HCT116 (cell line): ENCODE measurements at regions not wholly inside any gene's neighbourhood (a gene's known extent, or its start where the extent isn't known, plus 50 kb on each side); places are given as distances from the start of the nearest gene placed in this dataset.

Experiments used
- ATAC-seq: fragments of 200-7000 bp; cut with Tn5 transposase; 2 replicates; pipeline ENCODE4 v1.9.1; 2020; ENCODE audit warnings: mild to moderate bottlenecking, moderate library complexity
- BruUV-seq: library from RNA; stranded (reverse); fragments of 400-500 nt; replicated peaks from 2 replicates; lab custom pipeline; 2021; lab: Mats Ljungman, UMichigan
- CTCF ChIA-PET: fragments of 300-600 bp; sonication (Branson Sonifier 250); formaldehyde crosslinking; loops from one replicate; lab custom pipeline; 2021; ENCODE audit warnings: antibody characterized with exemption; lab: Charles Lee
- POLR2A ChIA-PET: fragments of 300-600, 350-600 bp; sonication (Branson Sonifier 250); formaldehyde crosslinking; loops from one replicate; lab custom pipeline; 2021; ENCODE audit warnings: antibody characterized with exemption; lab: Charles Lee
- RAD21 ChIA-PET, 2 experiments: fragments of 300-600 bp; sonication (Branson Sonifier 250); formaldehyde crosslinking; loops; one replicate each; lab custom pipeline; 2023; ENCODE audit warnings: low total read pairs in 2 of 2; ENCODE audit not compliant: uncharacterized antibody in 2 of 2, unreplicated experiment in 2 of 2, low non-redundant PET in 1 of 2; lab: Charles Lee
- DNase-seq: peaks from one replicate; pipeline ENCODE4 v3.0.0-alpha.2; 2010; ENCODE audit warnings: low read depth, low spot score
- H2AFZ ChIP-seq: fragments of 200-600 bp; shearing (Covaris generic), sonication (generic); 2 replicates; pipeline ENCODE4 v1.6.1; 2017; ENCODE audit warnings: low read depth, mixed run types, mixed read lengths, antibody characterized with exemption, low read length; ENCODE audit not compliant: poor library complexity, severe bottlenecking
- H3K27ac ChIP-seq: 2 replicates; pipeline ENCODE4 v1.5.1; 2012; ENCODE audit warnings: low read depth, low read length
- H3K27me3 ChIP-seq: fragments of 200-600 bp; sonication (generic); 2 replicates; pipeline ENCODE4 v1.6.1; 2016; ENCODE audit warnings: mixed run types, low read length, mixed read lengths; ENCODE audit not compliant: insufficient read depth
- H3K36me3 ChIP-seq, 2 experiments: fragments of 200-500 bp in 1 of 2; fragments of 200-600 bp in 1 of 2; sonication (Bioruptor generic) in 1 of 2; sonication (generic) in 1 of 2; 2 replicates each; pipeline versions ENCODE4 v1.5.1 to v1.6.1; 2014 to 2016; ENCODE audit warnings: low read length in 2 of 2, inconsistent platforms in 1 of 2, mixed read lengths in 1 of 2, mixed run types in 1 of 2; ENCODE audit not compliant: insufficient read depth in 2 of 2, control insufficient read depth in 1 of 2
- H3K4me1 ChIP-seq, 2 experiments: fragments of 200-600 bp in 1 of 2; sonication (generic) in 1 of 2; 2 replicates each; pipeline versions ENCODE4 v1.5.1 to v1.6.1; 2012 to 2017; ENCODE audit warnings: low read length in 2 of 2, inconsistent platforms in 1 of 2, mild to moderate bottlenecking in 1 of 2, mixed read lengths in 1 of 2, mixed run types in 1 of 2, moderate library complexity in 1 of 2; ENCODE audit not compliant: insufficient read depth in 2 of 2, control insufficient read depth in 1 of 2
- H3K4me2 ChIP-seq: fragments of 200-600 bp; sonication (generic); 2 replicates; pipeline ENCODE4 v1.6.1; 2017; ENCODE audit warnings: mixed run types, low read length, mixed read lengths
- H3K4me3 ChIP-seq, 2 experiments: fragments of 200-600 bp in 1 of 2; sonication (generic) in 1 of 2; replicated peaks in 1 of 2; 2 replicates each; pipeline ENCODE4 v1.5.1; 2011 to 2016; ENCODE audit warnings: low read length in 2 of 2, control low read depth in 1 of 2, low read depth in 1 of 2, mild to moderate bottlenecking in 1 of 2, mixed read lengths in 1 of 2, mixed run types in 1 of 2
- H3K79me2 ChIP-seq: fragments of 200-600 bp; sonication (generic); 2 replicates; pipeline ENCODE4 v1.6.1; 2017; ENCODE audit warnings: mild to moderate bottlenecking, mixed run types, low read length, moderate library complexity, mixed read lengths; ENCODE audit not compliant: insufficient read depth
- H3K9ac ChIP-seq: fragments of 200-600 bp; sonication (generic); 2 replicates; pipeline ENCODE4 v1.6.1; 2016; ENCODE audit warnings: low read length, mixed read lengths
- H3K9me2 ChIP-seq: fragments of 200-600 bp; sonication (generic), shearing (Covaris generic); 2 replicates; pipeline ENCODE4 v1.6.1; 2017; ENCODE audit warnings: mixed run types, mild to moderate bottlenecking, moderate library complexity; ENCODE audit not compliant: insufficient read depth
- H3K9me3 ChIP-seq, 2 experiments: fragments of 200-500 bp in 1 of 2; fragments of 200-600 bp in 1 of 2; sonication (Bioruptor generic) in 1 of 2; sonication (generic) in 1 of 2; 2 replicates each; pipeline ENCODE4 v1.6.1; 2014 to 2017; ENCODE audit warnings: low read length in 2 of 2, mixed read lengths in 2 of 2, inconsistent platforms in 1 of 2, low read depth in 1 of 2, mild to moderate bottlenecking in 1 of 2, mixed run types in 1 of 2, moderate library complexity in 1 of 2; ENCODE audit not compliant: control insufficient read depth in 1 of 2, insufficient read depth in 1 of 2
- H4K20me1 ChIP-seq: fragments of 200-600 bp; sonication (generic), shearing (Covaris generic); 2 replicates; pipeline ENCODE4 v1.6.1; 2017; ENCODE audit warnings: mixed run types, mild to moderate bottlenecking, moderate library complexity; ENCODE audit not compliant: insufficient read depth
- EGR1 ChIP-seq: IDR thresholded peaks from 2 replicates; pipeline ENCODE4 v1.6.1; 2012; ENCODE audit warnings: low read depth
- EZH2 ChIP-seq: fragments of 200-600 bp; sonication (generic); IDR thresholded peaks from 2 replicates; pipeline ENCODE4 v1.6.1; 2017; ENCODE audit warnings: antibody characterized with exemption, mixed run types
- EZH2phosphoT487 ChIP-seq: fragments of 200-600 bp; IDR thresholded peaks from 2 replicates; pipeline ENCODE4 v1.6.1; 2018; ENCODE audit warnings: antibody characterized with exemption, borderline replicate concordance
- JUND ChIP-seq: IDR thresholded peaks from 2 replicates; pipeline ENCODE4 v1.6.1; 2012
- POLR2A ChIP-seq: IDR thresholded peaks from 2 replicates; pipeline ENCODE4 v1.7.0; 2011; ENCODE audit warnings: borderline replicate concordance; ENCODE audit not compliant: insufficient read depth, insufficient read length; ENCODE audit errors: extremely low read depth
- POLR2AphosphoS5 ChIP-seq: IDR thresholded peaks from 2 replicates; pipeline ENCODE4 v1.6.1; 2011; ENCODE audit warnings: mild to moderate bottlenecking, low read depth, low read length, moderate library complexity
- SIN3A ChIP-seq: IDR thresholded peaks from 2 replicates; pipeline ENCODE4 v1.6.1; 2012; ENCODE audit warnings: low read depth
- SRF ChIP-seq: IDR thresholded peaks from 2 replicates; pipeline ENCODE4 v1.6.1; 2012; ENCODE audit warnings: low read depth
- YY1 ChIP-seq: IDR thresholded peaks from 2 replicates; pipeline ENCODE4 v1.6.1; 2011; ENCODE audit warnings: low read length, low read depth, moderate library complexity, mild to moderate bottlenecking; ENCODE audit not compliant: insufficient replicate concordance; ENCODE audit errors: extremely low read depth
- ZNF274 ChIP-seq: fragments of 200-500 bp; sonication (Bioruptor generic); IDR thresholded peaks from 2 replicates; pipeline ENCODE4 v1.6.1; 2014; ENCODE audit warnings: mild to moderate bottlenecking, low read depth, low read length, inconsistent platforms
- intact Hi-C: fragments of 100-400 bp; cut with micrococcal nuclease; formaldehyde crosslinking; loops from 2 replicates; pipeline ENCODE4 v1.10.0; 2022
- TF ChIP-seq, protein P1 (sequence below): IDR thresholded peaks from 2 replicates; pipeline ENCODE4 v1.6.1; 2012
- TF ChIP-seq, protein P2 (sequence below), 3 experiments: fragments of 200-600 bp in 1 of 3; sonication (generic) in 1 of 3; IDR thresholded peaks in 2 of 3; conservative IDR thresholded peaks in 1 of 3; 2 replicates each; pipeline ENCODE4 v1.5.1; 2012 to 2017; ENCODE audit warnings: low read depth in 2 of 3, low read length in 2 of 3, antibody characterized with exemption in 1 of 3, borderline replicate concordance in 1 of 3, control low read depth in 1 of 3, mild to moderate bottlenecking in 1 of 3, mixed read lengths in 1 of 3, mixed run types in 1 of 3, moderate library complexity in 1 of 3; ENCODE audit not compliant: insufficient read depth in 1 of 3
- TF ChIP-seq, protein P3 (sequence below): IDR thresholded peaks from 2 replicates; pipeline ENCODE4 v1.6.1; 2012; ENCODE audit warnings: low read depth
- TF ChIP-seq, protein P4 (sequence below): IDR thresholded peaks from 2 replicates; pipeline ENCODE4 v1.6.1; 2012
- TF ChIP-seq, protein P5 (sequence below): IDR thresholded peaks from 2 replicates; pipeline ENCODE4 v1.6.1; 2011; ENCODE audit warnings: mild to moderate bottlenecking, low read length, moderate library complexity; ENCODE audit not compliant: insufficient replicate concordance; ENCODE audit errors: extremely low read depth

DNA sequence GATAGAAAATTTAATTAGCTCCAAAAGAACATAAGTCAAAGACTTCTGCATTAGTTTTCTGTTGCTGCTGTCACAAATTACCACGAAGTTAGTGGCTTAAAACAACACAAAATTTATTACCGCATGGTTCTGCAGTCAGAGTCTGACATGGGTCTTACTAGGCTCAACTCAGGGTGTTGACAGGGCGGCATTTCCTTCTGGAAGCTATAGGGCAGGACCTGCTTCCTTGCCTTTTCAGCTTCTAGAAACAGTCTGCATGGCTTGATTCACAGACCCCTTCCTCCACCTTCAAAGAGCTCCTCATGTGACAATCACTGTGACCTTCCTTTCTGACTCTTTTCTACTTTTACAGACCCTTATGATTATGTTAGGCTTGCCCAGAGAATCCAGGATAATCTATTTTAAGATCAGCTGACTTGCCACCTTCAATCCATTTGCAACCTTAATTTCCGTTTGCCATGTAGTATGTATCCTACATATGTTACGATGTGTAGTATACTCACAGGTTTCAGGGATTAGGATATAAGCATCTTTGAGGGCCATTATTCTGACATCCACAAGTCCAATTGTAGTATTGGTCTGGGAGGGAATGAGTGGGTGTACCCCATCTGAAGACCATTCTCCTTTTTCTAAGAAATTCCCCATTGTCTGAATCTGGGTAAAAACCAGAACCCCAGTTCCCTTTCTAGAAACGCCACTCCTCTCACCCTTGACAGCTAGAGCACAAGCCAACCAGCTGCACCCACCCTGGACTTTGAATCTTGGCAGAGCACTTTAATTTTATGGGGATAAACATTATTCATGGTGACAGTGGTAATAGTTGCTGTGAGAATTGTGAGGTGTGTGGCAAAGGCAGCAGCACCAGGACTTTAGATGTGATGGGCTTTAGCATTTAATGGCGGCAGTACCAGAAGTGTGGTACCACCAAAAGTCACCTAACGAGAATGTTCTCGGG, 265.5 kb downstream of the KCNJ2 start:
- H3K27ac ChIP-seq: no peak overlapping the region
- no peak for TF ChIP-seq SRF
- no peak for TF ChIP-seq EZH2phosphoT487
- no peak for TF ChIP-seq POLR2AphosphoS5
- no peak for TF ChIP-seq EZH2
- TF ChIP-seq, protein P1, sequence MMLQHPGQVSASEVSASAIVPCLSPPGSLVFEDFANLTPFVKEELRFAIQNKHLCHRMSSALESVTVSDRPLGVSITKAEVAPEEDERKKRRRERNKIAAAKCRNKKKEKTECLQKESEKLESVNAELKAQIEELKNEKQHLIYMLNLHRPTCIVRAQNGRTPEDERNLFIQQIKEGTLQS: no peak
- TF ChIP-seq, protein P2, sequence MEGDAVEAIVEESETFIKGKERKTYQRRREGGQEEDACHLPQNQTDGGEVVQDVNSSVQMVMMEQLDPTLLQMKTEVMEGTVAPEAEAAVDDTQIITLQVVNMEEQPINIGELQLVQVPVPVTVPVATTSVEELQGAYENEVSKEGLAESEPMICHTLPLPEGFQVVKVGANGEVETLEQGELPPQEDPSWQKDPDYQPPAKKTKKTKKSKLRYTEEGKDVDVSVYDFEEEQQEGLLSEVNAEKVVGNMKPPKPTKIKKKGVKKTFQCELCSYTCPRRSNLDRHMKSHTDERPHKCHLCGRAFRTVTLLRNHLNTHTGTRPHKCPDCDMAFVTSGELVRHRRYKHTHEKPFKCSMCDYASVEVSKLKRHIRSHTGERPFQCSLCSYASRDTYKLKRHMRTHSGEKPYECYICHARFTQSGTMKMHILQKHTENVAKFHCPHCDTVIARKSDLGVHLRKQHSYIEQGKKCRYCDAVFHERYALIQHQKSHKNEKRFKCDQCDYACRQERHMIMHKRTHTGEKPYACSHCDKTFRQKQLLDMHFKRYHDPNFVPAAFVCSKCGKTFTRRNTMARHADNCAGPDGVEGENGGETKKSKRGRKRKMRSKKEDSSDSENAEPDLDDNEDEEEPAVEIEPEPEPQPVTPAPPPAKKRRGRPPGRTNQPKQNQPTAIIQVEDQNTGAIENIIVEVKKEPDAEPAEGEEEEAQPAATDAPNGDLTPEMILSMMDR (IDR thresholded peaks at IDR 0.05 in 2 of 3, conservative IDR thresholded peaks at IDR 0.05 in 1 of 3; ENCODE audit: borderline replicate concordance in 1 of 3, insufficient read depth in 1 of 3, low read depth in 2 of 3, low read length in 2 of 3): no peak
- no peak for TF ChIP-seq YY1
- TF ChIP-seq POLR2A: no peak
- no peak for TF ChIP-seq SIN3A
- TF ChIP-seq, protein P3, sequence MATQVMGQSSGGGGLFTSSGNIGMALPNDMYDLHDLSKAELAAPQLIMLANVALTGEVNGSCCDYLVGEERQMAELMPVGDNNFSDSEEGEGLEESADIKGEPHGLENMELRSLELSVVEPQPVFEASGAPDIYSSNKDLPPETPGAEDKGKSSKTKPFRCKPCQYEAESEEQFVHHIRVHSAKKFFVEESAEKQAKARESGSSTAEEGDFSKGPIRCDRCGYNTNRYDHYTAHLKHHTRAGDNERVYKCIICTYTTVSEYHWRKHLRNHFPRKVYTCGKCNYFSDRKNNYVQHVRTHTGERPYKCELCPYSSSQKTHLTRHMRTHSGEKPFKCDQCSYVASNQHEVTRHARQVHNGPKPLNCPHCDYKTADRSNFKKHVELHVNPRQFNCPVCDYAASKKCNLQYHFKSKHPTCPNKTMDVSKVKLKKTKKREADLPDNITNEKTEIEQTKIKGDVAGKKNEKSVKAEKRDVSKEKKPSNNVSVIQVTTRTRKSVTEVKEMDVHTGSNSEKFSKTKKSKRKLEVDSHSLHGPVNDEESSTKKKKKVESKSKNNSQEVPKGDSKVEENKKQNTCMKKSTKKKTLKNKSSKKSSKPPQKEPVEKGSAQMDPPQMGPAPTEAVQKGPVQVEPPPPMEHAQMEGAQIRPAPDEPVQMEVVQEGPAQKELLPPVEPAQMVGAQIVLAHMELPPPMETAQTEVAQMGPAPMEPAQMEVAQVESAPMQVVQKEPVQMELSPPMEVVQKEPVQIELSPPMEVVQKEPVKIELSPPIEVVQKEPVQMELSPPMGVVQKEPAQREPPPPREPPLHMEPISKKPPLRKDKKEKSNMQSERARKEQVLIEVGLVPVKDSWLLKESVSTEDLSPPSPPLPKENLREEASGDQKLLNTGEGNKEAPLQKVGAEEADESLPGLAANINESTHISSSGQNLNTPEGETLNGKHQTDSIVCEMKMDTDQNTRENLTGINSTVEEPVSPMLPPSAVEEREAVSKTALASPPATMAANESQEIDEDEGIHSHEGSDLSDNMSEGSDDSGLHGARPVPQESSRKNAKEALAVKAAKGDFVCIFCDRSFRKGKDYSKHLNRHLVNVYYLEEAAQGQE: no peak
- TF ChIP-seq, protein P4, sequence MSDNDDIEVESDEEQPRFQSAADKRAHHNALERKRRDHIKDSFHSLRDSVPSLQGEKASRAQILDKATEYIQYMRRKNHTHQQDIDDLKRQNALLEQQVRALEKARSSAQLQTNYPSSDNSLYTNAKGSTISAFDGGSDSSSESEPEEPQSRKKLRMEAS: no peak
- TF ChIP-seq EGR1: no peak
- TF ChIP-seq JUND: no peak
- TF ChIP-seq ZNF274: no peak
- TF ChIP-seq, protein P5, sequence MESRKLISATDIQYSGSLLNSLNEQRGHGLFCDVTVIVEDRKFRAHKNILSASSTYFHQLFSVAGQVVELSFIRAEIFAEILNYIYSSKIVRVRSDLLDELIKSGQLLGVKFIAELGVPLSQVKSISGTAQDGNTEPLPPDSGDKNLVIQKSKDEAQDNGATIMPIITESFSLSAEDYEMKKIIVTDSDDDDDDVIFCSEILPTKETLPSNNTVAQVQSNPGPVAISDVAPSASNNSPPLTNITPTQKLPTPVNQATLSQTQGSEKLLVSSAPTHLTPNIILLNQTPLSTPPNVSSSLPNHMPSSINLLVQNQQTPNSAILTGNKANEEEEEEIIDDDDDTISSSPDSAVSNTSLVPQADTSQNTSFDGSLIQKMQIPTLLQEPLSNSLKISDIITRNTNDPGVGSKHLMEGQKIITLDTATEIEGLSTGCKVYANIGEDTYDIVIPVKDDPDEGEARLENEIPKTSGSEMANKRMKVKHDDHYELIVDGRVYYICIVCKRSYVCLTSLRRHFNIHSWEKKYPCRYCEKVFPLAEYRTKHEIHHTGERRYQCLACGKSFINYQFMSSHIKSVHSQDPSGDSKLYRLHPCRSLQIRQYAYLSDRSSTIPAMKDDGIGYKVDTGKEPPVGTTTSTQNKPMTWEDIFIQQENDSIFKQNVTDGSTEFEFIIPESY: no peak
- no peaks in the 10 kb centered on the region for H3K79me2 ChIP-seq
- intact Hi-C loops: no loop called here
- H3K36me3 ChIP-seq: no peaks in the 10 kb centered on the region
- no peaks in the 10 kb centered on the region for H3K9me2 ChIP-seq
- H3K9ac ChIP-seq: no peak overlapping the region
- H3K4me1 ChIP-seq: no peaks in the 10 kb centered on the region
- no TSS peak for BruUV-seq
- H3K4me3 ChIP-seq: no peak overlapping the region
- H3K27me3 ChIP-seq: no peaks in the 10 kb centered on the region
- H2AFZ ChIP-seq: no peak overlapping the region
- CTCF ChIA-PET: no interaction called here
- no peak overlapping the region for H3K4me2 ChIP-seq
- RAD21 ChIA-PET: no interaction called here
- POLR2A ChIA-PET: no interaction called here
- H3K9me3 ChIP-seq: peaks cover 3 to 8% of the 10 kb centered on the region in 2 experiments; a peak in 2 of 4 replicates
- ATAC-seq (no peak), DNase-seq (no peak)
- no peaks in the 10 kb centered on the region for H4K20me1 ChIP-seq
